NT2/D1 (cell line): ENCODE measurements at regions not wholly inside any gene's neighbourhood (a gene's known extent, or its start where the extent isn't known, plus 50 kb on each side); places are given as distances from the start of the nearest gene placed in this dataset.

Experiments used
- YY1 ChIP-seq: IDR thresholded peaks from 2 replicates; pipeline ENCODE4 v1.6.1; 2011; ENCODE audit not compliant: insufficient read length, insufficient read depth
- ZNF274 ChIP-seq: IDR thresholded peaks from 2 replicates; pipeline ENCODE4 v1.6.1; 2011; ENCODE audit warnings: mild to moderate bottlenecking, low read depth, low read length

GRCh38 chr1:90505806-90506205 is 211.3 kb downstream of the BARHL2 start:
- no peak for TF ChIP-seq ZNF274
- TF ChIP-seq YY1: no peak
